Astrocyte (in vitro differentiated cells and primary cell): ENCODE measurements at regions not wholly inside any gene's neighbourhood (a gene's known extent, or its start where the extent isn't known, plus 50 kb on each side); places are given as distances from the start of the nearest gene placed in this dataset.

ENCODE experiments used
- DNase-seq: peaks from one replicate; pipeline ENCODE4 v3.0.0-alpha.2; 2010; ENCODE audit warnings: low read depth
- FAIRE-seq: peaks from 2 replicates; lab custom pipeline; 2011; peaks lifted over from hg19 to GRCh38; lab: Jason Lieb, UNC
- H2AFZ ChIP-seq: 2 replicates; pipeline ENCODE4 v1.6.0; 2012; ENCODE audit warnings: low read depth, low read length, inconsistent platforms
- H3K27ac ChIP-seq: 2 replicates; pipeline ENCODE4 v1.5.1; 2011; ENCODE audit warnings: low read depth, low read length, inconsistent platforms
- H3K27me3 ChIP-seq: 2 replicates; pipeline ENCODE4 v1.6.0; 2011; ENCODE audit warnings: low read length, inconsistent platforms; ENCODE audit not compliant: insufficient read depth
- H3K36me3 ChIP-seq: 2 replicates; pipeline ENCODE4 v1.5.1; 2011; ENCODE audit warnings: low read length, inconsistent platforms; ENCODE audit not compliant: insufficient read depth
- H3K4me1 ChIP-seq: 2 replicates; pipeline ENCODE4 v1.5.1; 2011; ENCODE audit warnings: low read length, inconsistent platforms; ENCODE audit not compliant: insufficient read depth
- H3K4me2 ChIP-seq: 2 replicates; pipeline ENCODE4 v1.6.0; 2012; ENCODE audit warnings: low read length, inconsistent platforms
- H3K4me3 ChIP-seq: 2 replicates; pipeline ENCODE4 v1.5.1; 2011; ENCODE audit warnings: low read depth, mild to moderate bottlenecking, low read length, inconsistent platforms; ENCODE audit not compliant: insufficient read depth
- H3K79me2 ChIP-seq: 2 replicates; pipeline ENCODE4 v1.6.0; 2012; ENCODE audit warnings: mild to moderate bottlenecking, low read length, inconsistent platforms; ENCODE audit not compliant: insufficient read depth
- H3K9ac ChIP-seq: 2 replicates; pipeline ENCODE4 v1.6.0; 2012; ENCODE audit warnings: mild to moderate bottlenecking, low read length, inconsistent platforms
- H3K9me3 ChIP-seq: 2 replicates; pipeline ENCODE4 v1.5.1; 2012; ENCODE audit warnings: low read depth, mild to moderate bottlenecking, low read length, inconsistent platforms; ENCODE audit not compliant: insufficient read depth
- H4K20me1 ChIP-seq: 2 replicates; pipeline ENCODE4 v1.6.0; 2012; ENCODE audit warnings: low read length, inconsistent platforms; ENCODE audit not compliant: insufficient read depth
- H3K27ac Mint-ChIP-seq: one replicate; pipeline ENCODE4 v1.8.0; 2021; ENCODE audit warnings: mild to moderate bottlenecking, mixed read lengths; ENCODE audit not compliant: unreplicated experiment
- H3K27me3 Mint-ChIP-seq: one replicate; pipeline ENCODE4 v1.8.0; 2021; ENCODE audit warnings: low read depth, mixed read lengths; ENCODE audit not compliant: unreplicated experiment
- H3K36me3 Mint-ChIP-seq: one replicate; pipeline ENCODE4 v1.8.0; 2021; ENCODE audit warnings: low read depth, mixed read lengths; ENCODE audit not compliant: unreplicated experiment
- H3K4me1 Mint-ChIP-seq: one replicate; pipeline ENCODE4 v1.8.0; 2021; ENCODE audit warnings: low read depth, mixed read lengths; ENCODE audit not compliant: unreplicated experiment
- H3K4me3 Mint-ChIP-seq: one replicate; pipeline ENCODE4 v1.8.0; 2021; ENCODE audit warnings: mild to moderate bottlenecking, moderate library complexity, mixed read lengths; ENCODE audit not compliant: unreplicated experiment
- H3K9me3 Mint-ChIP-seq: one replicate; pipeline ENCODE4 v1.8.0; 2021; ENCODE audit warnings: mild to moderate bottlenecking, mixed read lengths; ENCODE audit not compliant: unreplicated experiment
- EZH2 ChIP-seq: IDR thresholded peaks from 2 replicates; pipeline ENCODE4 v1.6.1; 2012; ENCODE audit warnings: mild to moderate bottlenecking, low read length, inconsistent platforms; ENCODE audit not compliant: insufficient read depth
- TF ChIP-seq, protein P1 (sequence below): IDR thresholded peaks from 2 replicates; pipeline ENCODE4 v1.5.1; 2011; ENCODE audit warnings: low read depth, mild to moderate bottlenecking, inconsistent platforms, low read length, moderate library complexity; ENCODE audit not compliant: insufficient read depth

- Mint-ChIP-seq H3K27me3 (no peaks in the 10 kb centered on the region), H3K9me3 (no peaks in the 10 kb centered on the region), H3K27ac (no peak overlapping the region), H3K4me1 (peaks cover 15% of the 10 kb centered on the region), H3K36me3 (no peaks in the 10 kb centered on the region), H3K4me3 (no peak overlapping the region)
- no peaks in the 10 kb centered on the region for H3K4me1 ChIP-seq
- no peaks in the 10 kb centered on the region for H4K20me1 ChIP-seq
- H3K4me3 ChIP-seq: no peak overlapping the region
- no peaks in the 10 kb centered on the region for H3K36me3 ChIP-seq
- TF ChIP-seq, protein P1, sequence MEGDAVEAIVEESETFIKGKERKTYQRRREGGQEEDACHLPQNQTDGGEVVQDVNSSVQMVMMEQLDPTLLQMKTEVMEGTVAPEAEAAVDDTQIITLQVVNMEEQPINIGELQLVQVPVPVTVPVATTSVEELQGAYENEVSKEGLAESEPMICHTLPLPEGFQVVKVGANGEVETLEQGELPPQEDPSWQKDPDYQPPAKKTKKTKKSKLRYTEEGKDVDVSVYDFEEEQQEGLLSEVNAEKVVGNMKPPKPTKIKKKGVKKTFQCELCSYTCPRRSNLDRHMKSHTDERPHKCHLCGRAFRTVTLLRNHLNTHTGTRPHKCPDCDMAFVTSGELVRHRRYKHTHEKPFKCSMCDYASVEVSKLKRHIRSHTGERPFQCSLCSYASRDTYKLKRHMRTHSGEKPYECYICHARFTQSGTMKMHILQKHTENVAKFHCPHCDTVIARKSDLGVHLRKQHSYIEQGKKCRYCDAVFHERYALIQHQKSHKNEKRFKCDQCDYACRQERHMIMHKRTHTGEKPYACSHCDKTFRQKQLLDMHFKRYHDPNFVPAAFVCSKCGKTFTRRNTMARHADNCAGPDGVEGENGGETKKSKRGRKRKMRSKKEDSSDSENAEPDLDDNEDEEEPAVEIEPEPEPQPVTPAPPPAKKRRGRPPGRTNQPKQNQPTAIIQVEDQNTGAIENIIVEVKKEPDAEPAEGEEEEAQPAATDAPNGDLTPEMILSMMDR: no peak
- no peak for TF ChIP-seq EZH2
- H3K27me3 ChIP-seq: no peaks in the 10 kb centered on the region
- H3K9ac ChIP-seq: no peak overlapping the region
- H3K9me3 ChIP-seq: no peaks in the 10 kb centered on the region
- no peak overlapping the region for H3K4me2 ChIP-seq
- no peak overlapping the region for H3K27ac ChIP-seq
- H3K79me2 ChIP-seq: no peaks in the 10 kb centered on the region
- no peak overlapping the region for H2AFZ ChIP-seq
- FAIRE-seq: no peak
- DNase-seq: no peak
Measured at GRCh38 chr12:92504594-92504981, 198.2 kb upstream of the PLEKHG7 start.

GRCh38 chr12:92503971-92504593 is 198.7 kb upstream of the PLEKHG7 start:
- DNase-seq (no peak), FAIRE-seq (no peak)
- H3K27ac ChIP-seq: no peak overlapping the region
- no peaks in the 10 kb centered on the region for H3K36me3 ChIP-seq
- TF ChIP-seq, protein P1: no peak
- no peak for TF ChIP-seq EZH2
- H3K4me1 Mint-ChIP-seq: peaks cover 15% of the 10 kb centered on the region
- no peak overlapping the region for H3K4me2 ChIP-seq
- no peak overlapping the region for H3K4me3 ChIP-seq
- H2AFZ ChIP-seq: no peak overlapping the region
- H3K9me3 ChIP-seq: no peaks in the 10 kb centered on the region
- H3K27ac Mint-ChIP-seq: no peak overlapping the region
- H3K27me3 Mint-ChIP-seq: no peaks in the 10 kb centered on the region
- no peaks in the 10 kb centered on the region for H3K79me2 ChIP-seq
- no peaks in the 10 kb centered on the region for H3K36me3 Mint-ChIP-seq
- H3K27me3 ChIP-seq: no peaks in the 10 kb centered on the region
- no peaks in the 10 kb centered on the region for H3K4me1 ChIP-seq
- H3K4me3 Mint-ChIP-seq: no peak overlapping the region
- no peak overlapping the region for H3K9ac ChIP-seq
- no peaks in the 10 kb centered on the region for H3K9me3 Mint-ChIP-seq
- H4K20me1 ChIP-seq: no peaks in the 10 kb centered on the region
